Esophagus squamous epithelium (tissue), 5 donors: ENCODE measurements at regions not wholly inside any gene's neighbourhood (a gene's known extent, or its start where the extent isn't known, plus 50 kb on each side); places are given as distances from the start of the nearest gene placed in this dataset.

Source experiments
- DNase-seq: peaks from one replicate; lab custom pipeline; 2025; lab: John Stamatoyannopoulos, UW
- H3K27ac ChIP-seq, 4 donors: fragments of 200-600 bp; sonication (generic); one replicate each; pipeline ENCODE4 v1.5.1; 2016 to 2019; ENCODE audit warnings: mild to moderate bottlenecking in 1 of 4
- H3K27me3 ChIP-seq, 4 donors: fragments of 200-600 bp; sonication (generic); 1 replicate in 3 of 4; 2 replicates in 1 of 4; pipeline versions ENCODE4 v1.5.1 to v1.6.0; 2017 to 2021; ENCODE audit warnings: antibody characterized with exemption in 1 of 4
- H3K36me3 ChIP-seq, 3 donors: fragments of 200-600 bp; sonication (generic); one replicate each; pipeline ENCODE4 v1.5.1; 2016 to 2019
- H3K4me1 ChIP-seq, 3 donors: fragments of 200-600 bp; sonication (generic); one replicate each; pipeline ENCODE4 v1.5.1; 2017 to 2019
- H3K4me3 ChIP-seq, 4 donors: fragments of 200-600 bp; sonication (generic); 1 replicate in 3 of 4; 2 replicates in 1 of 4; pipeline ENCODE4 v1.5.1; 2016 to 2019; ENCODE audit warnings: mild to moderate bottlenecking in 2 of 4, moderate library complexity in 1 of 4
- H3K9me3 ChIP-seq, 3 donors: fragments of 200-600 bp; sonication (generic); one replicate each; pipeline ENCODE4 v1.5.1; 2016 to 2019
- POLR2A ChIP-seq, 4 donors: fragments of 450-650 bp; IDR thresholded peaks; one replicate each; pipeline ENCODE4 v1.6.1; 2017; ENCODE audit warnings: antibody characterized with exemption in 4 of 4, mild to moderate bottlenecking in 4 of 4, moderate library complexity in 3 of 4
- WGBS, 2 donors: methylation state at CpG; one replicate each; pipeline ENCODE4 v1.1.5; 2018; 5-methylcytosine and 5-hydroxymethylcytosine counted together
- intact Hi-C: fragments of 100-400 bp; cut with DNase I; formaldehyde crosslinking; loops from one replicate; pipeline ENCODE4 v1.15.0; 2022
- TF ChIP-seq, protein P1 (sequence below), 6 experiments: fragments of 450-650 bp in 4 of 6; fragments of 200-600 bp in 2 of 6; sonication (generic) in 2 of 6; IDR thresholded peaks; one replicate each; pipeline ENCODE4 v1.5.1; 2016 to 2019; ENCODE audit warnings: antibody characterized with exemption in 6 of 6, mild to moderate bottlenecking in 4 of 6, moderate library complexity in 4 of 6
- donor health status: DM: yes; HTN: yes; CAD: no.

DNA sequence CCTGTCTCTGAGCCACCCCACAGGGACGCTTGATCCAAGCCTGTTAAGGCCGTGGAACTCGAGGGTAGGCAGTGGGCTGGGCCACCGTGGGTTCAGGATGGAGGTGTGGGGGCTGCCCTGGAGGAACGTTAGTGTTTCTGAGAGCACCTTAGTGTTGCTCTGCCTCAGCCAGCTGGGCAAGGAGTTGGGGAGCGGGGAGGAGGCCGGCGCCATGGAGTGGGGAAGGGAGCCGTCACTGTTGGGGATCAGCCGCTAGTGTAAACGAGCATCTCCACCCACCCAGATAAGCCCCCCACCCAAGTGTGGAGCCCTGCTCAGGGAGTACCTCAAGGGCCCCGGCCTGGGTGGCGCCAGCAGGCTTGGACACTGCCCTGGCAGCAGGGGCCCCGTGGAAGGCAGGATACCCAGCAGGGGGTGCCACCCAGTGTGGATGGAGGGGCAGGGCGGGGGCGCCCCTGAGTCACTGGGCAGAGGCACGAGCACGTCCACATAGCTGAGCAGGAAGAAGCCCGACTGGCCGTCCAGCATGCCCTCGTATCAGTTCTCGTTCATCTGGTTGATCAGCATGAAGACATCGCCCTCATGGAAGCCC, 98.6 kb downstream of the KPNA2 start:
- intact Hi-C loops, result no loop called here
- Histone ChIP-seq H3K4me1 (no peaks in the 10 kb centered on the region), H3K36me3 (peaks cover 0 to 26% (median 0%) of the 10 kb centered on the region in 3 donors), H3K27ac (no peak overlapping the region), H3K9me3 (no peaks in the 10 kb centered on the region), H3K4me3 (no peak overlapping the region), H3K27me3 (no peaks in the 10 kb centered on the region)
- TF ChIP-seq, protein P1, sequence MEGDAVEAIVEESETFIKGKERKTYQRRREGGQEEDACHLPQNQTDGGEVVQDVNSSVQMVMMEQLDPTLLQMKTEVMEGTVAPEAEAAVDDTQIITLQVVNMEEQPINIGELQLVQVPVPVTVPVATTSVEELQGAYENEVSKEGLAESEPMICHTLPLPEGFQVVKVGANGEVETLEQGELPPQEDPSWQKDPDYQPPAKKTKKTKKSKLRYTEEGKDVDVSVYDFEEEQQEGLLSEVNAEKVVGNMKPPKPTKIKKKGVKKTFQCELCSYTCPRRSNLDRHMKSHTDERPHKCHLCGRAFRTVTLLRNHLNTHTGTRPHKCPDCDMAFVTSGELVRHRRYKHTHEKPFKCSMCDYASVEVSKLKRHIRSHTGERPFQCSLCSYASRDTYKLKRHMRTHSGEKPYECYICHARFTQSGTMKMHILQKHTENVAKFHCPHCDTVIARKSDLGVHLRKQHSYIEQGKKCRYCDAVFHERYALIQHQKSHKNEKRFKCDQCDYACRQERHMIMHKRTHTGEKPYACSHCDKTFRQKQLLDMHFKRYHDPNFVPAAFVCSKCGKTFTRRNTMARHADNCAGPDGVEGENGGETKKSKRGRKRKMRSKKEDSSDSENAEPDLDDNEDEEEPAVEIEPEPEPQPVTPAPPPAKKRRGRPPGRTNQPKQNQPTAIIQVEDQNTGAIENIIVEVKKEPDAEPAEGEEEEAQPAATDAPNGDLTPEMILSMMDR (IDR thresholded peaks at IDR 0.05), result no peak
- TF ChIP-seq POLR2A (IDR thresholded peaks at IDR 0.05), result no peak
- no peak for DNase-seq
- WGBS, 2 donors, result 78 to 85% methylated on average over 8 to 12 of the region's 23 CpGs

DNA sequence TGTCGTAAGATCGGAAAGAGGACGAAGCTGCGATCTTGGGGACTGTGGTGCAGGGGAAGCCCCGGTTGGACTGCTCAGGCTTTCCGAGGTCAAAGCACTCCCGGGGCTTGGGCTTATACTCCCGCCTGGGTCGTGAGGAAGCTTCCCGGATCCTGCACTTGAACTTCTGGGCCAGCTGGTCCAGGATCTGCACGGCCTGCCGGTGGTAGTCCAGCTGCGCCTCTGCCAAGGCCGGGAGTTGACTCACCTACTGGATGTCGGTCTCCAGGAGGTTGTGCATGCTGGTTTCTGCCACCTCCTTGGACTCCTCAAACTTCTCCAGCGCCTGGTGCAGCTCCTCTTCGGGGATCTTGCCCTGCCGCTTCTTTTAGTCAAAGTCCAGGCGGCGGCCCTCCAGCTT, 99.2 kb downstream of the KPNA2 start:
- WGBS, 2 donors, result 94 to 97% methylated on average over 9 to 11 of the region's 20 CpGs
- no peak overlapping the region for H3K4me3 ChIP-seq
- peaks cover 0 to 25% (median 0%) of the 10 kb centered on the region in 3 donors for H3K36me3 ChIP-seq
- no peaks in the 10 kb centered on the region for H3K9me3 ChIP-seq
- no peak for DNase-seq
- H3K27me3 ChIP-seq, result no peaks in the 10 kb centered on the region
- TF ChIP-seq POLR2A (IDR thresholded peaks at IDR 0.05), result no peak
- TF ChIP-seq, protein P1 (IDR thresholded peaks at IDR 0.05), result no peak
- no peaks in the 10 kb centered on the region for H3K4me1 ChIP-seq
- intact Hi-C loops, result no loop called here
- H3K27ac ChIP-seq, result no peak overlapping the region

DNA sequence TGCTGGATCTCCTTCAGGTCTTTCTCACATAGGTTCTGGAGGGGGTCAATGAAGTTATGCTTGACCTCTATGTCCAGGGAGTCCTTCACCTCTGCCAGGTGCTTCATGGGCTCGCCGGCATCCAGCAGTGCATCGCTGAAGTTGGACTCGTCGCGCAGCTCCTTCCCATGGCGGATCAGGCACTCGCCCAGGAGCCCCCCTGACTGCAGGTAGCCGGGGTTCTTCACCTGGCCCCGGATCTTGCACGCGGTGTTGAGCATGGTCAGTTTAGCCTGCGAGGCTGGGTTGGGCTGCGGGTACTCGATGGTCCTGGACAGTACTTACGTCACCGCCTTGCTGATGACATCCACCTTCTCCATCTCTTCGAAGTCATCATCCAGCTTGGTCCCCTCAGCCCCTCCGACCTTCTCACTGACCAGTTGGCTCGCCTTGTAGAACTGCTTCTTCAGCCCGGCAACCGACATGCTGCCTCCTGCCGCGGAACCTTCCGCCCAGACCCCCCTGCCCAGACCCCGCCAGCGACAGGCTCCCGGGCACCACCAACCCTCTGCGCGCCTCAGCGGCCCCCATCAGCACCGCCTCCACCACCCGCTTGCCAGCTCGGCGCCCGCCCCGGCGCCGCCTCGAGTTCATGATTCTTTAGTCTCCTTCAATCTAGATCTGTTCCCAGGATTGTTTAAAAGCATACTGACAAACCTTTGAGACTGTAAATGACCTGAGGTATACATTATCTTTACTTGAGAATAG, 99.8 kb downstream of the KPNA2 start:
- H3K36me3 ChIP-seq, result peaks cover 0 to 25% (median 0%) of the 10 kb centered on the region in 3 donors
- no peaks in the 10 kb centered on the region for H3K9me3 ChIP-seq
- 93 to 96% methylated on average over 31 to 32 of the region's 40 CpGs for WGBS, 2 donors
- intact Hi-C loops, result no loop called here
- DNase-seq, result no peak
- TF ChIP-seq, protein P1 (IDR thresholded peaks at IDR 0.05), result no peak
- TF ChIP-seq POLR2A (IDR thresholded peaks at IDR 0.05), result no peak
- no peak overlapping the region for H3K27ac ChIP-seq
- H3K27me3 ChIP-seq, result no peaks in the 10 kb centered on the region
- no peaks in the 10 kb centered on the region for H3K4me1 ChIP-seq
- no peak overlapping the region for H3K4me3 ChIP-seq

DNA sequence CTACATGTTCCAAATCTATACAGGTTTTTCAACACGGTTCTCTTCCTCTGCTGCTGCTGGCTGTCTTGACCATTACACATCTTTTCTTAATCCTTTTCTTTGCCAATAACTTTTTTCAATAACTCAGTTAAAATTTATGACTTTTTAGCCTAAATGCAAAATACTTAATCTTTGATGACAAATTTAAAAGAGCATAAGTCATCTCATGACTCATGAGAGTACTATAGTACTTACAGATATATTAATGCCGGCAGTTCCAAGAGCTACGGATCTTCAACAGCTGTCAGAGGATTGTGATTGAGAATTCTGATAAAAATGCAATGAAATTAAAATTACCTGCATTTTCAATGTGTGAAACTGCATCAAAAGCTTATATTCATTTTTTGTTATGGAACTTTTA, 105.5 kb downstream of the KPNA2 start:
- no peaks in the 10 kb centered on the region for H3K9me3 ChIP-seq
- intact Hi-C loops, result no loop called here
- 36% methylated on average over 3 of the region's 3 CpGs for WGBS, 2 donors
- TF ChIP-seq POLR2A (IDR thresholded peaks at IDR 0.05), result no peak
- TF ChIP-seq, protein P1 (IDR thresholded peaks at IDR 0.05), result no peak
- no peaks in the 10 kb centered on the region for H3K36me3 ChIP-seq
- no peaks in the 10 kb centered on the region for H3K27me3 ChIP-seq
- no peak for DNase-seq
- H3K27ac ChIP-seq, result no peak overlapping the region
- no peaks in the 10 kb centered on the region for H3K4me1 ChIP-seq
- no peak overlapping the region for H3K4me3 ChIP-seq

DNA sequence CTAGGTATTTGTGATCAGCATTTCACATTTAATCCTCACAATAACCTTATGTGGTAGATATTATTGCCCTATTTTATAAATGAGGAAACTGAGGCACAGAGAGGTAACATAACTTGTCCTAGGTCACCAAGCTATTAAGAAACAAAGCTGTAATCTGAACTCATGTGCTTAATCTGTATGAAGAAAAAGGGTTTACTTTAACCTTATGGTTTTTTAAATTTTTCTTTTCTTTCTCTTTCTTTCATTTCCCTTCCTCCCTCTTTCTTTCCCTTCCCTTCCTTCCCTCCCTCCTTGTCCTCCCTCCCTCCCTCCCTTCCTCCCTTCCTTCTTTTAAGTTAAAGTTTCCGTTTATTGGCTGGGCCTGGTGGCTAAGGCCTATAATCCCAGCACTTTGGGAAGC, 105.2 kb upstream of the AMZ2 start:
- TF ChIP-seq POLR2A (IDR thresholded peaks at IDR 0.05), result no peak
- TF ChIP-seq, protein P1 (IDR thresholded peaks at IDR 0.05), result no peak
- 71 to 80% methylated on average over 1 of the region's 1 CpG for WGBS, 2 donors

More for the DNA sequence above, 105.2 kb upstream of the AMZ2 start:
- no peaks in the 10 kb centered on the region for H3K27me3 ChIP-seq
- H3K27ac ChIP-seq, result no peak overlapping the region
- no peaks in the 10 kb centered on the region for H3K36me3 ChIP-seq
- H3K9me3 ChIP-seq, result no peaks in the 10 kb centered on the region
- intact Hi-C loops, result no loop called here
- no peak for DNase-seq
- H3K4me3 ChIP-seq, result no peak overlapping the region
- no peaks in the 10 kb centered on the region for H3K4me1 ChIP-seq
